SJCRH30 (cell line): ENCODE measurements at regions not wholly inside any gene's neighbourhood (a gene's known extent, or its start where the extent isn't known, plus 50 kb on each side); places are given as distances from the start of the nearest gene placed in this dataset.

Experiments used
- DNase-seq, 2 experiments: peaks; one replicate each; pipeline ENCODE4 v3.0.0-alpha.2; 2015 to 2020
- H3K27ac ChIP-seq: fragments of 250-450 bp; sonication (Bioruptor Pico); 2 replicates; pipeline ENCODE4 v1.5.1; 2020; ENCODE audit warnings: mild to moderate bottlenecking, moderate library complexity
- H3K27me3 ChIP-seq: fragments of 250-450 bp; sonication (Bioruptor Pico); 2 replicates; pipeline ENCODE4 v1.5.1; 2020; ENCODE audit warnings: mild to moderate bottlenecking, moderate library complexity
- H3K36me3 ChIP-seq: fragments of 250-450 bp; sonication (Bioruptor Pico); 2 replicates; pipeline ENCODE4 v1.5.1; 2020; ENCODE audit warnings: mild to moderate bottlenecking, moderate library complexity
- H3K4me1 ChIP-seq: fragments of 250-450 bp; sonication (Bioruptor Pico); 2 replicates; pipeline ENCODE4 v1.5.1; 2020; ENCODE audit warnings: mild to moderate bottlenecking, moderate library complexity
- H3K4me3 ChIP-seq: fragments of 250-450 bp; sonication (Bioruptor Pico); 2 replicates; pipeline ENCODE4 v1.5.1; 2020; ENCODE audit warnings: mild to moderate bottlenecking, moderate library complexity
- H3K9me3 ChIP-seq: fragments of 250-450 bp; sonication (Bioruptor Pico); replicated peaks from 2 replicates; pipeline ENCODE4 v1.5.1; 2020; ENCODE audit warnings: mild to moderate bottlenecking, moderate library complexity

- no peak for DNase-seq
- no peak overlapping the region for H3K27ac ChIP-seq
- H3K27me3 ChIP-seq, result no peaks in the 10 kb centered on the region
- no peaks in the 10 kb centered on the region for H3K9me3 ChIP-seq
- no peak overlapping the region for H3K4me3 ChIP-seq
- H3K4me1 ChIP-seq, result no peaks in the 10 kb centered on the region
- no peaks in the 10 kb centered on the region for H3K36me3 ChIP-seq
These were observed 232.9 kb upstream of the CXXC4 start for GRCh38 chr4:104727643-104728042.

GRCh38 chr4:104728380-104729122, 233.9 kb upstream of the CXXC4 start:
- no peaks in the 10 kb centered on the region for H3K4me1 ChIP-seq
- H3K9me3 ChIP-seq, result no peaks in the 10 kb centered on the region
- no peak overlapping the region for H3K27ac ChIP-seq
- H3K27me3 ChIP-seq, result no peaks in the 10 kb centered on the region
- no peak overlapping the region for H3K4me3 ChIP-seq
- H3K36me3 ChIP-seq, result no peaks in the 10 kb centered on the region
- DNase-seq, result no peak

- Histone ChIP-seq H3K4me1 (no peaks in the 10 kb centered on the region), H3K9me3 (no peaks in the 10 kb centered on the region), H3K36me3 (no peaks in the 10 kb centered on the region), H3K27ac (no peak overlapping the region), H3K4me3 (no peak overlapping the region), H3K27me3 (no peaks in the 10 kb centered on the region)
- no peak for DNase-seq
These were observed 238.1 kb upstream of the CXXC4 start for GRCh38 chr4:104732766-104733165.

- H3K4me3 ChIP-seq, result no peak overlapping the region
- H3K27ac ChIP-seq, result no peak overlapping the region
- H3K4me1 ChIP-seq, result no peaks in the 10 kb centered on the region
- H3K36me3 ChIP-seq, result no peaks in the 10 kb centered on the region
- DNase-seq, result no peak
- no peaks in the 10 kb centered on the region for H3K27me3 ChIP-seq
- no peaks in the 10 kb centered on the region for H3K9me3 ChIP-seq
These were observed 240.5 kb upstream of the CXXC4 start for GRCh38 chr4:104735174-104735573.

GRCh38 chr4:104740161-104740560, 245.5 kb upstream of the CXXC4 start:
- Histone ChIP-seq H3K27ac (no peak overlapping the region), H3K9me3 (no peaks in the 10 kb centered on the region), H3K36me3 (no peaks in the 10 kb centered on the region), H3K4me1 (no peaks in the 10 kb centered on the region), H3K27me3 (no peaks in the 10 kb centered on the region), H3K4me3 (no peak overlapping the region)
- no peak for DNase-seq

GRCh38 chr4:104743215-104743653, 248.5 kb upstream of the CXXC4 start:
- no peak overlapping the region for H3K27ac ChIP-seq

GRCh38 chr4:104747635-104748034, 252.9 kb upstream of the CXXC4 start:
- no peak for DNase-seq
- H3K4me1 ChIP-seq, result no peaks in the 10 kb centered on the region
- H3K27ac ChIP-seq, result no peak overlapping the region
- no peaks in the 10 kb centered on the region for H3K36me3 ChIP-seq
- H3K4me3 ChIP-seq, result no peak overlapping the region
- H3K27me3 ChIP-seq, result no peaks in the 10 kb centered on the region
- H3K9me3 ChIP-seq, result no peaks in the 10 kb centered on the region

More at GRCh38 chr4:104743215-104743653, 248.5 kb upstream of the CXXC4 start:
- Histone ChIP-seq H3K27me3 (no peaks in the 10 kb centered on the region), H3K4me3 (no peak overlapping the region), H3K9me3 (no peaks in the 10 kb centered on the region), H3K36me3 (no peaks in the 10 kb centered on the region), H3K4me1 (no peaks in the 10 kb centered on the region)
- DNase-seq, result no peak

GRCh38 chr4:104749062-104749461, 254.4 kb upstream of the CXXC4 start:
- H3K36me3 ChIP-seq, result no peaks in the 10 kb centered on the region
- H3K4me3 ChIP-seq, result no peak overlapping the region
- DNase-seq, result no peak

GRCh38 chr4:104750008-104750407, 255.3 kb upstream of the CXXC4 start:
- H3K9me3 ChIP-seq, result no peaks in the 10 kb centered on the region
- no peaks in the 10 kb centered on the region for H3K4me1 ChIP-seq
- H3K4me3 ChIP-seq, result no peak overlapping the region
- no peaks in the 10 kb centered on the region for H3K36me3 ChIP-seq
- DNase-seq, result no peak
- H3K27me3 ChIP-seq, result no peaks in the 10 kb centered on the region
- H3K27ac ChIP-seq, result no peak overlapping the region

More at GRCh38 chr4:104749062-104749461, 254.4 kb upstream of the CXXC4 start:
- Histone ChIP-seq H3K9me3 (no peaks in the 10 kb centered on the region), H3K27me3 (no peaks in the 10 kb centered on the region), H3K4me1 (no peaks in the 10 kb centered on the region), H3K27ac (no peak overlapping the region)

GRCh38 chr4:104751468-104751867, 256.8 kb upstream of the CXXC4 start:
- H3K4me3 ChIP-seq, result no peak overlapping the region
- no peak overlapping the region for H3K27ac ChIP-seq
- H3K9me3 ChIP-seq, result no peaks in the 10 kb centered on the region
- no peaks in the 10 kb centered on the region for H3K27me3 ChIP-seq
- H3K36me3 ChIP-seq, result no peaks in the 10 kb centered on the region
- no peak for DNase-seq
- H3K4me1 ChIP-seq, result no peaks in the 10 kb centered on the region

GRCh38 chr4:104752337-104752736, 257.6 kb upstream of the CXXC4 start:
- no peaks in the 10 kb centered on the region for H3K4me1 ChIP-seq
- no peak for DNase-seq

GRCh38 chr4:104756837-104757236, 262.1 kb upstream of the CXXC4 start:
- no peaks in the 10 kb centered on the region for H3K36me3 ChIP-seq
- no peak overlapping the region for H3K27ac ChIP-seq
- no peak for DNase-seq
- no peaks in the 10 kb centered on the region for H3K9me3 ChIP-seq
- no peaks in the 10 kb centered on the region for H3K27me3 ChIP-seq
- no peaks in the 10 kb centered on the region for H3K4me1 ChIP-seq
- no peak overlapping the region for H3K4me3 ChIP-seq

More at GRCh38 chr4:104752337-104752736, 257.6 kb upstream of the CXXC4 start:
- no peaks in the 10 kb centered on the region for H3K36me3 ChIP-seq
- H3K9me3 ChIP-seq, result no peaks in the 10 kb centered on the region
- no peak overlapping the region for H3K27ac ChIP-seq
- no peak overlapping the region for H3K4me3 ChIP-seq
- H3K27me3 ChIP-seq, result no peaks in the 10 kb centered on the region

- no peaks in the 10 kb centered on the region for H3K9me3 ChIP-seq
- no peak overlapping the region for H3K27ac ChIP-seq
- H3K4me1 ChIP-seq, result no peaks in the 10 kb centered on the region
- H3K4me3 ChIP-seq, result no peak overlapping the region
- H3K36me3 ChIP-seq, result no peaks in the 10 kb centered on the region
- H3K27me3 ChIP-seq, result no peaks in the 10 kb centered on the region
- DNase-seq, result no peak
These were observed 263.9 kb upstream of the CXXC4 start for GRCh38 chr4:104758574-104758973.

GRCh38 chr4:104763554-104764222, 269.0 kb upstream of the CXXC4 start:
- Histone ChIP-seq H3K9me3 (no peaks in the 10 kb centered on the region), H3K27ac (no peak overlapping the region), H3K4me1 (no peaks in the 10 kb centered on the region), H3K4me3 (no peak overlapping the region), H3K27me3 (no peaks in the 10 kb centered on the region), H3K36me3 (no peaks in the 10 kb centered on the region)
- DNase-seq, result no peak

- H3K36me3 ChIP-seq, result no peaks in the 10 kb centered on the region
- no peaks in the 10 kb centered on the region for H3K9me3 ChIP-seq
- H3K27ac ChIP-seq, result no peak overlapping the region
- no peaks in the 10 kb centered on the region for H3K27me3 ChIP-seq
- DNase-seq, result no peak
- H3K4me1 ChIP-seq, result no peaks in the 10 kb centered on the region
- no peak overlapping the region for H3K4me3 ChIP-seq
These were observed 272.0 kb upstream of the CXXC4 start for GRCh38 chr4:104766676-104767075.

GRCh38 chr4:104772849-104773248, 278.2 kb upstream of the CXXC4 start:
- Histone ChIP-seq H3K27me3 (no peaks in the 10 kb centered on the region), H3K9me3 (no peaks in the 10 kb centered on the region), H3K4me1 (no peaks in the 10 kb centered on the region), H3K27ac (no peak overlapping the region), H3K4me3 (no peak overlapping the region), H3K36me3 (no peaks in the 10 kb centered on the region)
- DNase-seq, result no peak
